SIG-M5 treated with dmso at 0.1 percent for 504 hours (cell line): ENCODE measurements at regions not wholly inside any gene's neighbourhood (a gene's known extent, or its start where the extent isn't known, plus 50 kb on each side); places are given as distances from the start of the nearest gene placed in this dataset.
"Not testable (repeated sequence)": the region's sequence is repeated elsewhere in the genome, so short reads cannot be mapped to it uniquely, and the experiment has no call there.

ENCODE experiments used
- DNase-seq: peaks from one replicate; lab custom pipeline; 2025; ENCODE audit not compliant: unreplicated experiment; lab: John Stamatoyannopoulos, UW

DNA sequence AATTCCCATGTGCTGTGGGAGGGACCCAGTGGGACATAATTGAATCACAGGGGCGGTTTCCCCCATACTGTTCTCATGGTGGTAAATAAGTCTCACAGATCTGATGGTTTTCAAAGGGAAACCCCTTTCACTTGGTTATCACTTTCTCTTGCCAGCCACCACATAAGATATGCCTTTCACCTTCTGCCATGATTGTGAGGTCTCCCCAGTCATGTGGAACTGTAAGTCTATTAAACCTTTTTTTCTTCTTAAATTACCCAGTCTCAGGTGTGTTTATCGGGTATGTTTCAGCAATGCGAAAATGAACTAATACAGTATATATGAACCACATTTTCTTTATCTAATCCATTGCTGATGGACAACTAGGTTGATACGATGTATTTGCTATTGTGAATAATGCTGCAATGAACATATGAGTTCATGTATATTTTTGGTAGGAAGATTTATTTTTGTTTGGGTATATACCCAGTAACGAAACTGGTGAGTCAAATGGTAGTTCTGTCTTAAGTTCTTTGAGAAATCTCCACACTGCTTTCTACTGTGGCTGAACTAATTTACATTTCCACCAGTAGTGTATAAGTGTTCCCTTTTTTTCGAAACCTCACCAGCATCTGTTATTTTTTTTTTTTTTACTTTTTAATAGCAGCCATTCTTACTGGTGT is 70.0 kb upstream of the HGF start:
- no peak for DNase-seq

DNA sequence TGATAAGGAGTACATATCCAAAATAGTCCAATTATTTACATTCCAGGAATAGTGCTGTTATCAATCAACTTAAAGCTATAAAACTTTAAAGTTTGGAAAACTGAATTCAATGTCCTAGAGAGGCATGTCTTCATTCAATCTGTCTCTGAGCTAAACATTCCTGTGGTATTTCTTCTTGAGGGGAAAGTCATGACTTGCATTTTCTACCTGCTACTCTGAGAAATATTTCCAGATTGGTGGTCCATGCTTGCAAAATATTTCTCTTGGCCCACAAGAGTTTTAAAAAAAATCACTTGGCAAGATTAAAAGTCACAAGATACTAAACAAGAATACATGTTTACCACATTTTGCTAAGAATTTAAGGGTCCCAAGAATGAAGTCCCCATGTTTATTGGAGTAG is 63.6 kb upstream of the HGF start:
- DNase-seq: no peak

GRCh38 chr7:81831883-81832282 is 62.0 kb upstream of the HGF start:
- no peak for DNase-seq

- DNase-seq: not testable (repeated sequence)
Observed at GRCh38 chr7:81829511-81829910, 59.7 kb upstream of the HGF start.

DNA sequence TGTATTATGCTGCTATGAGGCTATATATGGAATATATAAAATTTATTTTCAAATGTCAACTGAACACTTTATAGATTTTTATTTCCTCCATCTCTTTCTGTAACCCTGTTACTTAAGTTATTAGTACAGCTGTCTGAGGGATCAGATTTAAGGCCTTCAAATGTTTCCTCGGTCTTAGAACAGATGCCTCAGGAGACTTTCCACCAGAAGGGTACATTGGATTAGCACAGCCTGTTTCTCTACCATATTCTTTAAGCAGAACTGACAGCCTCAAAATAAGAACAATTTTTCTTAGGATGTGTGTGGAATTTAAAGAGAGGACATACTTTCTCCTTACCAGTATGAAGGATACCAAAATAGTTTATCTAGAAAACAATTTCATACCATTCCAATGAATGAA is 53.0 kb upstream of the HGF start:
- no peak for DNase-seq

DNA sequence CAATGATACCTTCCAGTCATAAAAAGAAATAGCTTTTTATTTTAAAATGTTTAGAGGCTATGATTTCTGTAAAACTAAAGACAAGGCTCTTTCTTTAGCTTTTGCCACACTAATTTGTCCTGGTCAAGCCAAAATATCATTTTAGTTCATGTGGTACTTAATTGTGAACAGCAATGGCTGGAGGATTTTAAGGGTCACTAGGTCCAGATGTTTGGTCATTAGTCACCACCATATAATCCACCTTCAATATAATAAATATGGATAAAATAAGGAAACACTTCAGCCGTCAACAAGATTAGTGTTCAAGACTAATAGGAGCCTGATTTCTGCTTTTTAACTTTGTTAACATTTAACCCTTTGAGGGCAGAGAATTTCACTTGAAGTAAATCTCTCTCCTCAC is 50.0 kb upstream of the HGF start:
- no peak for DNase-seq
